ENCODE measurements at regions not wholly inside any gene's neighbourhood (a gene's known extent, or its start where the extent isn't known, plus 50 kb on each side); places are given as distances from the start of the nearest gene placed in this dataset.

DNA sequence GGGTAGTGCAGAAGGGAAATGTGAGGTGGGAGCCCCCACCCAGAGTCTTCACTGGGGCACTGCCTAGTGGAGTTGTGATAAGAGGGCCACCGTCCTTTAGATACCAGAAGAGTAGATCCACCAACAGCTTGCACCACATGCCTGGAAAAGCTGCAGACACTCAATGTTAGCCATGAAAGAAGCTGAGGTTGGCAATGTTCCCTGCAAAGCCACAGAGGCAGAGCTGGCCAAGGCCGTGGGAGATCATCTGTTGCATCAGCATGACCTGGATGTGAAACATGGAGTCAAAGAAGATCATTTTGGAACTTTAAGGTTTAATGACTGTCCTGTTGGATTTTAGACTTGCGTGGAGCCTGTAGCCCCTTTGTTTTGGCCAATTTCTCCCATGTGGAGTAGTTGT lies 468.4 kb upstream of the FOXG1 start:
- Histone ChIP-seq H3K36me3 (ENCODE audit: insufficient read depth, low read length) (no peaks in the 10 kb centered on the region), H3K4me3 (ENCODE audit: insufficient read depth, low read length) (no peak overlapping the region), H3K27me3 (ENCODE audit: insufficient read depth, low read length) (no peaks in the 10 kb centered on the region), H3K9me3 (ENCODE audit: low read depth, low read length) (peaks cover 4% of the 10 kb centered on the region), H4K20me1 (ENCODE audit: insufficient read depth, low read length) (no peaks in the 10 kb centered on the region), H3K4me1 (ENCODE audit: insufficient read depth, low read length) (no peaks in the 10 kb centered on the region), H2AFZ (ENCODE audit: low read length) (no peak overlapping the region), H3K4me2 (ENCODE audit: insufficient read depth, low read length) (no peak overlapping the region), H3K79me2 (ENCODE audit: insufficient read depth, low read length) (no peaks in the 10 kb centered on the region), H3K27ac (ENCODE audit: low read depth, low read length) (no peak overlapping the region)
- no peak for DNase-seq (ENCODE audit: insufficient read length, low spot score, missing footprints)
- TF ChIP-seq, protein P1, sequence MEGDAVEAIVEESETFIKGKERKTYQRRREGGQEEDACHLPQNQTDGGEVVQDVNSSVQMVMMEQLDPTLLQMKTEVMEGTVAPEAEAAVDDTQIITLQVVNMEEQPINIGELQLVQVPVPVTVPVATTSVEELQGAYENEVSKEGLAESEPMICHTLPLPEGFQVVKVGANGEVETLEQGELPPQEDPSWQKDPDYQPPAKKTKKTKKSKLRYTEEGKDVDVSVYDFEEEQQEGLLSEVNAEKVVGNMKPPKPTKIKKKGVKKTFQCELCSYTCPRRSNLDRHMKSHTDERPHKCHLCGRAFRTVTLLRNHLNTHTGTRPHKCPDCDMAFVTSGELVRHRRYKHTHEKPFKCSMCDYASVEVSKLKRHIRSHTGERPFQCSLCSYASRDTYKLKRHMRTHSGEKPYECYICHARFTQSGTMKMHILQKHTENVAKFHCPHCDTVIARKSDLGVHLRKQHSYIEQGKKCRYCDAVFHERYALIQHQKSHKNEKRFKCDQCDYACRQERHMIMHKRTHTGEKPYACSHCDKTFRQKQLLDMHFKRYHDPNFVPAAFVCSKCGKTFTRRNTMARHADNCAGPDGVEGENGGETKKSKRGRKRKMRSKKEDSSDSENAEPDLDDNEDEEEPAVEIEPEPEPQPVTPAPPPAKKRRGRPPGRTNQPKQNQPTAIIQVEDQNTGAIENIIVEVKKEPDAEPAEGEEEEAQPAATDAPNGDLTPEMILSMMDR (IDR thresholded peaks at IDR 0.05; ENCODE audit: extremely low read depth, low read depth, low read length), result no peak

DNA sequence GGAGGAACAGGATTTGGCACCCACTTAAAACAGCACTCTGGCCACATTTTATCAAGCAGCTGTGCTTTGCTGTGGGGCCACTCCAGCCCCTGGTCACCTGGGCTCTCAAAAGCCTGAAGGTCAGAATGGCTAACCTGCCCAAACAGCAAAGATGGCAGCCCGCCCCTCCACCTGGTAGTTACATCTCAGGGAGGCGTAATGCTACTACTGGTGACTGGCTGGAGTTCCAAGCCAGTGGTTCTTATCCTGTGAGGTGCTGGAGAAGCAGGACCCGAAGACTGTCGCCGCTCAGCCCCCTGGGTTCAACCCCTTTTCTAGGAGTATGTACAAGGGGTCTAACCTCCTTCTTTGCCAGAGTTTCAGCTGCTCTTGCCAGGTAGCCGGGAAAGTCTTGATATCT lies 467.4 kb upstream of the FOXG1 start:
- TF ChIP-seq, protein P1 (IDR thresholded peaks at IDR 0.05; ENCODE audit: extremely low read depth, low read depth, low read length), result no peak
- Histone ChIP-seq H3K27me3 (ENCODE audit: insufficient read depth, low read length) (no peaks in the 10 kb centered on the region), H3K79me2 (ENCODE audit: insufficient read depth, low read length) (no peaks in the 10 kb centered on the region), H3K36me3 (ENCODE audit: insufficient read depth, low read length) (no peaks in the 10 kb centered on the region), H3K27ac (ENCODE audit: low read depth, low read length) (no peak overlapping the region), H3K9me3 (ENCODE audit: low read depth, low read length) (peaks cover 2% of the 10 kb centered on the region), H3K4me3 (ENCODE audit: insufficient read depth, low read length) (no peak overlapping the region), H4K20me1 (ENCODE audit: insufficient read depth, low read length) (no peaks in the 10 kb centered on the region), H3K4me1 (ENCODE audit: insufficient read depth, low read length) (no peaks in the 10 kb centered on the region), H2AFZ (ENCODE audit: low read length) (no peak overlapping the region), H3K4me2 (ENCODE audit: insufficient read depth, low read length) (no peak overlapping the region)
- DNase-seq (ENCODE audit: insufficient read length, low spot score, missing footprints), result no peak

DNA sequence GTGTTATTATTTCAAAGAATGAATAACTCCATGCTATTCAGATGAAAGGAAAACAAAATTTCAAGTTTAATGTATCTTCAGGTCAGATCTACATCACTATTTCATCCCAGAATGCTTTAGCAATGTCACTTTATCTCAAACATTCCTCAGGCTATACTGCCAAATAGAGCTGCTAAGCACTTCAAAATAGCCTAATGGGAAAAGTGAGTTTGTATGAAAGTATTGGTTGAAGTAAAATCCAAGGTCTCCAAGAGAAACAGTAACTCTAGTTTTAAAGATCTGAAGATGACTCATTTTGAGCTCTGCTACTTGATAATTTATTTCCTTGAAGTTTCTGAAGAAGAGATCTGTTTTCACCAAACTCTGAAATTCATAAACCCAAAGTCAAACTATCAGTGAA lies 466.2 kb upstream of the FOXG1 start:
- no peaks in the 10 kb centered on the region for H3K4me1 ChIP-seq (ENCODE audit: insufficient read depth, low read length)

DNA sequence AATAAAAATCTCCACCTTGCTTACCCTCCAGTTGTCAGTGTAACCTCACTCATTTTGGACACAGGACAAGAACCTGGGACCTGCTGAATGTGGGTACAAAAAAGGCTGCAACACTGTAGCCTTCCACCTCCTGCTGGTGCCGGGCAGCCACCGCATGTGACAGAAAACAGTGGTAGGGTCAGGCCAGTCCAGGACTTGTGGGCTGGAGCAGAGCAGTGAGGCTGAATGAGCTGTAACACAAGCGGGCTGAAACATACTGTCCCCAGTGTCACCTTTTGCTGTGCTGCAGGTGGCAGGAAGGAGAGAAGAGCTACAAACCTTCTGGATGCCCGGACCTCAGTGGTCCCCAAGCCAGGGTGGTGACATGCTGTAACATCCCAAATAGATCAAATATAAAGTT lies 465.4 kb upstream of the FOXG1 start:
- H3K4me2 ChIP-seq (ENCODE audit: insufficient read depth, low read length), result no peak overlapping the region
- DNase-seq (ENCODE audit: insufficient read length, low spot score, missing footprints), result no peak
- peaks cover 2% of the 10 kb centered on the region for H3K9me3 ChIP-seq (ENCODE audit: low read depth, low read length)
- H2AFZ ChIP-seq (ENCODE audit: low read length), result no peak overlapping the region
- no peak overlapping the region for H3K4me3 ChIP-seq (ENCODE audit: insufficient read depth, low read length)
- no peaks in the 10 kb centered on the region for H3K27me3 ChIP-seq (ENCODE audit: insufficient read depth, low read length)
- H3K27ac ChIP-seq (ENCODE audit: low read depth, low read length), result no peak overlapping the region
- H4K20me1 ChIP-seq (ENCODE audit: insufficient read depth, low read length), result no peaks in the 10 kb centered on the region
- H3K4me1 ChIP-seq (ENCODE audit: insufficient read depth, low read length), result no peaks in the 10 kb centered on the region
- TF ChIP-seq, protein P1 (IDR thresholded peaks at IDR 0.05; ENCODE audit: extremely low read depth, low read depth, low read length), result no peak
- H3K36me3 ChIP-seq (ENCODE audit: insufficient read depth, low read length), result no peaks in the 10 kb centered on the region
- H3K79me2 ChIP-seq (ENCODE audit: insufficient read depth, low read length), result no peaks in the 10 kb centered on the region

More for the DNA sequence above, 466.2 kb upstream of the FOXG1 start:
- no peaks in the 10 kb centered on the region for H3K79me2 ChIP-seq (ENCODE audit: insufficient read depth, low read length)
- peaks cover 2% of the 10 kb centered on the region for H3K9me3 ChIP-seq (ENCODE audit: low read depth, low read length)
- H3K4me2 ChIP-seq (ENCODE audit: insufficient read depth, low read length), result no peak overlapping the region
- no peak overlapping the region for H3K27ac ChIP-seq (ENCODE audit: low read depth, low read length)
- no peak for DNase-seq (ENCODE audit: insufficient read length, low spot score, missing footprints)
- H3K4me3 ChIP-seq (ENCODE audit: insufficient read depth, low read length), result no peak overlapping the region
- H3K27me3 ChIP-seq (ENCODE audit: insufficient read depth, low read length), result no peaks in the 10 kb centered on the region
- H4K20me1 ChIP-seq (ENCODE audit: insufficient read depth, low read length), result no peaks in the 10 kb centered on the region
- TF ChIP-seq, protein P1 (IDR thresholded peaks at IDR 0.05; ENCODE audit: extremely low read depth, low read depth, low read length), result no peak
- H3K36me3 ChIP-seq (ENCODE audit: insufficient read depth, low read length), result no peaks in the 10 kb centered on the region
- no peak overlapping the region for H2AFZ ChIP-seq (ENCODE audit: low read length)
